ENCODE measurements at regions not wholly inside any gene's neighbourhood (a gene's known extent, or its start where the extent isn't known, plus 50 kb on each side); places are given as distances from the start of the nearest gene placed in this dataset.

DNA sequence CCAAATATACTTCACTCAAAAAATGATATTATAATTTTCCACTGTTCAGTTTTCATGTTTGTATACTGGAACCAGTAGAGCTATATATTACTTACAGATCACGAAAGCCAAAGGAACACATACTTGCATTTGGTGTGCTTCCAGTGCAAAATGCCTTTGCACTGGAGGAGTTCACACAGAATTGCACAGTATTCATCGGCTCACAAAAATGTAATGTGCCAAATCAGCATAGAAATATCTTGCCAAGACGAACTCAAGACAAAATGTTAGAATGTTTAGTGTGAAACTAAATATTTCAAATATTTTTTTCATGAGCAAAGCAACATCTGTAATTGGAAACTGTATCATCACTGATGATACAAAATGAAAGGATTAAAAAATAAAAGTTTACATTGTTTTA, 646.2 kb upstream of the SEMA3D start:
- no peak overlapping the region for H3K4me3 Mint-ChIP-seq
- no peaks in the 10 kb centered on the region for H3K27me3 Mint-ChIP-seq
- no peak overlapping the region for H3K27ac Mint-ChIP-seq
- no peaks in the 10 kb centered on the region for H3K36me3 Mint-ChIP-seq (ENCODE audit: low read depth)
- H3K4me1 Mint-ChIP-seq (ENCODE audit: low read depth), result no peaks in the 10 kb centered on the region
- H3K9me3 Mint-ChIP-seq, result no peaks in the 10 kb centered on the region
- intact Hi-C loops (cut with micrococcal nuclease), result loop anchor here (5.0 kb wide), 1 partner anchor 791 kb away; no protein-coding TSS in a partner anchor

DNA sequence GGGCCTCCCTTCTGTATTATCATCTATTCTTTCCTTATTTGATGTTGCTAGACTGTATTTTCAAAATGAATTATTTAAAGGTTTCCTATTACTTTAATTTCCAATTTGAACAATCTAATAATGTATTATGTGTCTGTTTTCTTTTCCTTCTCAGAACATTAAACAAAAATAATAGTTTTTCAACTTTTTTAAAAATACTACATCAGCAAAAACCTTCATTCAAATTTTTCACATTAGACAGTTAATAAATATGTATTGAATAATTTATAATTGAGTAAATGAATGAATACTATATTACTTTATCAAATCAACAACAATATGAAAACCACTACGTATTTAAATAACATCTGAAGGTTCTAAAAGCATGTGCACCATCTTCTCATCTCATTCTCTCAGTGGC, 644.1 kb upstream of the SEMA3D start:
- Mint-ChIP-seq H3K27ac (no peak overlapping the region), H3K27me3 (no peaks in the 10 kb centered on the region), H3K36me3 (ENCODE audit: low read depth) (no peaks in the 10 kb centered on the region), H3K4me1 (ENCODE audit: low read depth) (no peaks in the 10 kb centered on the region), H3K4me3 (no peak overlapping the region), H3K9me3 (no peaks in the 10 kb centered on the region)
- intact Hi-C loops (cut with micrococcal nuclease), result loop anchor here (5.0 kb wide), 1 partner anchor 789 kb away; no protein-coding TSS in a partner anchor

DNA sequence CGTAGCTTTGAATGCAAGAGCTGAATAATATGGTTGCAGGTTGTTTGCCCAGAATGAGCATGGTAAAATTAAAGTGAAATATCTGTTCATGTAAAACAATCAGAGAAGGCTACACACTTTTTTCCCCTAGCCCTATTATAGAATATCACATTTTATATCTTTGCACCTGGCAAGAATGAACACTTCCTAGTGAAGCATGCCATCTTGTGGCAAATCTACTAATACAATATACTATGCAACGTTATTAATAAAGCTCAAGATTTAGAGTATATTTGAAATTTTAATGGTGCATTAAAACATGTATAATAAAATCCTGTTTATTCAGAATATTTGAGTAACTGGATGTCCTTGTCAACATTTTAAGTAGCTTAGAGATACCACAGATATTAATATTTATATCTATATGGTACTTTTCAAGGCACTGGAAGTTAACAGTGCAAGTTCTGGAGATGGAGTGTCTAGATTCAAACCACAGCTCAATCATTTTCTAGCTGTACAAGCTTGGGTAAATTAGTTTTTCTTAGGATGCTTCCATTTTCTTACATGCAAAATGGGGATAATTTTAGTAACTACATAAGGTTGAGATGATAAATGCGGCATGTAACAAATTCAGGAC, 643.1 kb upstream of the SEMA3D start:
- no peak overlapping the region for H3K27ac Mint-ChIP-seq
- H3K4me3 Mint-ChIP-seq, result no peak overlapping the region
- H3K27me3 Mint-ChIP-seq, result no peaks in the 10 kb centered on the region
- H3K4me1 Mint-ChIP-seq (ENCODE audit: low read depth), result no peaks in the 10 kb centered on the region
- intact Hi-C loops (cut with micrococcal nuclease), result loop anchor here (5.0 kb wide), 2 partner anchors 788 to 798 kb away; no protein-coding TSS in a partner anchor
- no peaks in the 10 kb centered on the region for H3K36me3 Mint-ChIP-seq (ENCODE audit: low read depth)
- H3K9me3 Mint-ChIP-seq, result no peaks in the 10 kb centered on the region

DNA sequence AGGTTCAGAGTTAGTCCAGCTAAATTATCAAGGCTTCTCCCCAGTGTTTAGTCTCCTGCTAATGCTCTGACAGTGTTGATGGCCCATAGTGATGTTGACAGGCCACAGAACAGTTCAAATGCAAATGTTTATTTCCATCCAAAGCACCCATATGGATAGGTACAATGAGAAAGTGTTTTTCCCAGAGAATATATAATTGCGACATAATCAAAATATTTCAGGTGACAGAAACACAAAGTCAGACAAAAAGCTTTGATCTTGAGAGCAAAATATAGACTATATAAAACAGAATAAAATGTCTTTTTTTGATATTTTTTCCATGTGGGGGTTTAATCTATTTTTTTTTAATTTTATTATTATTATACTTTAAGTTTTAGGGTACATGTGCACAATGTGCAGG, 642.3 kb upstream of the SEMA3D start:
- Mint-ChIP-seq H3K4me3 (no peak overlapping the region), H3K27me3 (no peaks in the 10 kb centered on the region), H3K36me3 (ENCODE audit: low read depth) (no peaks in the 10 kb centered on the region), H3K9me3 (no peaks in the 10 kb centered on the region), H3K27ac (no peak overlapping the region), H3K4me1 (ENCODE audit: low read depth) (no peaks in the 10 kb centered on the region)
- intact Hi-C loops (cut with micrococcal nuclease), result loop anchor here (5.0 kb wide), 1 partner anchor 797 kb away; no protein-coding TSS in a partner anchor

DNA sequence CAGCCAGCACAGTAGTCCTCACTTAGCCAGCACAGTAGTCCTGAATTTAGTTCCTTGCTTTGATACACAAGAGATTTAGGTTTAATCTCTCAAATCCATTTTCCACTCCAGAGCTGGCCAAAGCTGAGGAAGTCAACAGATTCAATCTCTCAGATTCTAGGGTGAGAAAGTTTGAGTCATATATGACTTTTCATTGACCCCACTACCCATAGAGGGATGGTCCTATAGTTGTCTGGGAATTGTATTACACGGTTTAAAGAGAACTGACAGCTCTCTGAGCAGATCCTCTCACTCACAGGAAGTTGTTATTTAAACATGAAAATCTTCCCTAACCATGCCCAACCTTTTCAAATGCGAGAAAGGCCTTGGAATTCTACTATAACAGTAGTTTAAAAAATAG, 641.8 kb upstream of the SEMA3D start:
- Mint-ChIP-seq H3K4me3 (no peak overlapping the region), H3K27ac (no peak overlapping the region), H3K36me3 (ENCODE audit: low read depth) (no peaks in the 10 kb centered on the region), H3K27me3 (no peaks in the 10 kb centered on the region), H3K4me1 (ENCODE audit: low read depth) (no peaks in the 10 kb centered on the region), H3K9me3 (no peaks in the 10 kb centered on the region)
- intact Hi-C loops (cut with micrococcal nuclease), result loop anchor here (5.0 kb wide), 1 partner anchor 796 kb away; no protein-coding TSS in a partner anchor

DNA sequence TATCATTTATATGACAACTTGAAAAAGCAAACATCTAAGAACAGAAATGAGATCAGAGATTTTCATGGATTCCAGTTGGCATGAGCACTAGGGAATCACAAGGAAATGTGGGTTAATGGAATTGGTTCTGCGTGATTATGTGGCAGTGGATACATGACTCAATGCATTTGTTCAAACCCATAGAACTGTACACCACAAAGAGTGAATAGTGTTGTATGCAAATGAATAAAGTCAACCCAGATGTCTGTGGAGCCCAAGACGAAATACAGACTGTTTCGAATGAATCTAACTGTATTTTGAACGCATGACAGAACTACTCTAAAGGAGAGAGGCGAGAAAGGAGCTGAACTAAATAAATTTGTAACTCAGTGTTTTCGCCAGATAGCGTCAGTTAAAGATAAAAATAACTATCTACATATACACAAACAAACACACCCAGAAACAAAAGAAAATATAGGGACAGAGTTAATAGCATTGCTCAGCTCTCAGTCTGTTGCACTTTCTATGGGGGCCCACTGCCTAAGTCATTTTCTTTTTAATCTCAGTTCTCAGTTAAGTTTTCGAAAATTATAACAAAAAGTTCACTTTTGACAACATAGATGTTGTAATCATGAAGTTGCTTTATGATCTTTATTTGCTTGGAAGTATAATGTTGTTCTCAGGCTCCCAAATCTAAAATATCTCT, 636.7 kb upstream of the SEMA3D start:
- Mint-ChIP-seq H3K36me3 (ENCODE audit: low read depth) (no peaks in the 10 kb centered on the region), H3K27ac (no peak overlapping the region), H3K27me3 (no peaks in the 10 kb centered on the region), H3K9me3 (no peaks in the 10 kb centered on the region), H3K4me3 (no peak overlapping the region), H3K4me1 (ENCODE audit: low read depth) (no peaks in the 10 kb centered on the region)
- intact Hi-C loops (cut with micrococcal nuclease), result no loop called here

DNA sequence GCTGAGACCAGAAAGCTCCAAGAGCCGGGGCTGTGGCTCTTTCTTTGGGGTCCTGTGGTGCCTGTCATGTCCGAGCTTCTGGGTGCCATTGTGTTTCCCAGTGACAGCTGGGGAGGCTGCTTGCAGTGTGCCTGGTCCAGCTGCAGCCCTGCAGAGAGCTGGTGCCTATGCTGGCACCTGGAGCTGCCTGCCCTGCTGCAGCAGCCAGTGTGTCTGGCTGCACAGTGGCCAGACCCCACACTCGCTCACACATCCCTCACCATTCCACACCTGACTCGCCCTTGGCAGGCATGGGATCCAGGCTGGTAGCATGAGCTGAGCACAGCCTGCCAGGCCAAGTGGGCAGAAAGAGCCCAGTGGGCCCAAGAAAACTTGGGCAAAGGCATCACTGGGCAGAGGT, 635.1 kb upstream of the SEMA3D start:
- no peak overlapping the region for H3K27ac Mint-ChIP-seq
- H3K36me3 Mint-ChIP-seq (ENCODE audit: low read depth), result no peaks in the 10 kb centered on the region
- no peaks in the 10 kb centered on the region for H3K27me3 Mint-ChIP-seq
- H3K4me3 Mint-ChIP-seq, result no peak overlapping the region
- intact Hi-C loops (cut with micrococcal nuclease), result no loop called here
- no peaks in the 10 kb centered on the region for H3K4me1 Mint-ChIP-seq (ENCODE audit: low read depth)
- no peaks in the 10 kb centered on the region for H3K9me3 Mint-ChIP-seq

DNA sequence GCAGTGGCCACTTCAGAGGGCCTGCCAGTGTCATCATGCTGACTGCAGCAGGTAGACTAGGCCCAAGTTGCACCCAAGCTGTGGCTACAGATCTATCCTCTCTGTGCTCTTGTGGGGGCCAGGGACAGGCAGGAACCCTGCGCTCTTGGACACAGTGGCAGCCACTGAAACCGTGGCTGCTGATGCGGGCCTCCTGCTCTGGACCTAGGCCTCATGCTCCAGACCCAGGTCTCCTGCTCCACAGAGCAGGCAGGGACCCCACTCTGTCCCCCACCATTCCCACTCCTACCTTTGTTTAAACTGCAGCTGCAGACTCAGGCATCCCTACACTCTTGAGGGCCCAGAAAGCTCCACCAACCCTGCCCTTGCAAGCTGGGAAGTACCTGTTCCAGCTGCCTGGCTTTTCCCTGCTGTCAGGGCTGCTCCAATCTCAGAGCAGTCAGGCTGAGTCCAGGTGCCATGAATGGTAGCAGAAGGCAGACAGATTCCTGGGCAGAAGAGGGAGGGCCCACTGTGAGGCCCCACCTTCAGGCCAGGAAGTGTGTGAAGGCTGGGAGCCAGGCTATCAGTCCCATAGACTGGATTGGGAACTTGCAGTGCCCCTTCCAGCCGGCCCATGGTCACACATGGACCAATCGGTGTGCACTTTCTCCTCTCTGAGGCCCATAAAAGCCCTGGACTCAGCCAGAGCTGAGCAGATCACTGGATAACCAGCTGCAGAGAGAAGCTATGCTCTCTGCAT, 634.0 kb upstream of the SEMA3D start:
- intact Hi-C loops (cut with micrococcal nuclease), result no loop called here
- Mint-ChIP-seq H3K27me3 (no peaks in the 10 kb centered on the region), H3K36me3 (ENCODE audit: low read depth) (no peaks in the 10 kb centered on the region), H3K4me1 (ENCODE audit: low read depth) (no peaks in the 10 kb centered on the region), H3K4me3 (no peak overlapping the region), H3K9me3 (no peaks in the 10 kb centered on the region), H3K27ac (no peak overlapping the region)

DNA sequence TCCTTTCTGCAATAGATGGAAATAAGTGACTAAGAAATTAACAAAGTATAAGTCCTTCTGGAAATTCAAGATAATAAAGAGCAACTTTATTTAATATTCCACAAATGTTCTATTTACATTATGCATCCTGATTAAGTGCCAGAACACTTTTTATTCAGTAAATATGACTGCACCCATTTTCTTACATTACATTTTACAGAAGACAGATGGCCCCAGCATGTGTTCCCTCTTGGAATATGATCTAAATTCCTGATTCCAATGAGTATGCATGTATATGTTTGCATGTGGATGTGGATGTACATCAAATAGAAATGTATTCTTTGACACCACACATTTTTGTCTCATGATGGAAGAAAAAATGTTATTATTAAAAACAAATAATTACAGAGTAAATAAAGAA, 628.7 kb upstream of the SEMA3D start:
- Mint-ChIP-seq H3K4me1 (ENCODE audit: low read depth) (no peaks in the 10 kb centered on the region), H3K27me3 (no peaks in the 10 kb centered on the region), H3K36me3 (ENCODE audit: low read depth) (no peaks in the 10 kb centered on the region), H3K27ac (no peak overlapping the region), H3K4me3 (no peak overlapping the region), H3K9me3 (no peaks in the 10 kb centered on the region)
- intact Hi-C loops (cut with micrococcal nuclease), result no loop called here

DNA sequence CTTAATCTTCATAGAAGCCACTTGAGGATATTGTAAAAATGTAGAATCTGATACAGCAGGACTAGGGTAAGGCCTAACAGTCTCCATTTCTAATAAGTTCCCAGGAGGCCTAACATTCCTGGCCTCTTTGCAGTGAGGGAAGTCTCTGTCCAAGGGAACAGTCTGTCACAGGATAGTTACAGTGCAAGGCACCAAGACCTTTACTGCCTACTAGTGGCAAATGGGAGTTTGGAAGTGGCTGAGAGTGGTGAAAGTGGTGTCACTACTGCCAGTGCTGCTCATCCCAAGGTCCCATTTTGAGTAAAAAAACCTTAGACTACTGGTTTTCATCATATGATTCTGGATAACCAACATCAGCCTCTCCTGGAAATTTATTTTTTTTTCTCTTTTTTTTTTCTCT, 619.5 kb upstream of the SEMA3D start:
- no peaks in the 10 kb centered on the region for H3K9me3 Mint-ChIP-seq
- H3K27ac Mint-ChIP-seq, result no peak overlapping the region
- intact Hi-C loops (cut with micrococcal nuclease), result no loop called here
- H3K4me1 Mint-ChIP-seq (ENCODE audit: low read depth), result no peaks in the 10 kb centered on the region
- H3K4me3 Mint-ChIP-seq, result no peak overlapping the region
- no peaks in the 10 kb centered on the region for H3K36me3 Mint-ChIP-seq (ENCODE audit: low read depth)
- H3K27me3 Mint-ChIP-seq, result no peaks in the 10 kb centered on the region

DNA sequence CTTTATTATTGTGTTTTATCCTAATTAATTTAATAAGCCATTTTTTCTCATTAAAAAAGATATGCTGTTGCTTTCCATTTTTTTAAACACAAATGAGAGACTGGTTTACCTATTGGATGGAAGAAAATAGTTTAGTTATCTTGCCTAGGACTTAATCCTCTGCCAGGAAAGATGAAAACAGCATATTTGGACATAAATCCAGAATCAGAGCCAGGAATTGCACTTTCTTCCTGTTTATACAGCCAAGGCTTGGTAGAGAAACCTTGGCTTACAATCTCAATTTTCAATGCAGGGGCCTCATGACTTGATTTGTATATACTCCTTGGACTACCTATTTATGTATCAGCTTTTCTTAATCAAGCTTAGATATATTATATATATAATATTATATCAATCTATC, 618.8 kb upstream of the SEMA3D start:
- intact Hi-C loops (cut with micrococcal nuclease), result no loop called here

DNA sequence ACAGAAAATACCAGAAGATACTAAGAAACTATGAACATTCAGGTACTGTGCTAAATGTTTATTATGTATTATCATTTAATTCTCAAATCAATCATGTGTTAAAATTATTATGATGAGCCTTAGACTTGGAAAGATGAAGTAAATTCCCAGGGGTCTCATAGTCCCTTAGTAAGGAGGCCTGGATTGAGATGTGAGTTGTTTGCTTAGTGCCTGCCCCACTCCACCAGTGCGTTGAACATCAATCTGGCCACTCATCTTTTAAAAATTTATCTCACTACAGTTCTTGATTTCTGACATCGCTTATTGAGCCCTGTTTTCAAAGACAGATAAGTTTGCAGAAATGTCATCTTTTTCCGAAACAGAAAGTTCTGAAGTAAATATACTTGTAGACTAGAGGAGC, 618.4 kb upstream of the SEMA3D start:
- H3K27ac Mint-ChIP-seq, result no peak overlapping the region
- no peaks in the 10 kb centered on the region for H3K36me3 Mint-ChIP-seq (ENCODE audit: low read depth)
- H3K27me3 Mint-ChIP-seq, result no peaks in the 10 kb centered on the region
- intact Hi-C loops (cut with micrococcal nuclease), result no loop called here
- H3K9me3 Mint-ChIP-seq, result no peaks in the 10 kb centered on the region
- no peaks in the 10 kb centered on the region for H3K4me1 Mint-ChIP-seq (ENCODE audit: low read depth)
- no peak overlapping the region for H3K4me3 Mint-ChIP-seq

More for the DNA sequence above, 618.8 kb upstream of the SEMA3D start:
- Mint-ChIP-seq H3K27ac (no peak overlapping the region), H3K36me3 (ENCODE audit: low read depth) (no peaks in the 10 kb centered on the region), H3K27me3 (no peaks in the 10 kb centered on the region), H3K9me3 (no peaks in the 10 kb centered on the region), H3K4me1 (ENCODE audit: low read depth) (no peaks in the 10 kb centered on the region), H3K4me3 (no peak overlapping the region)

DNA sequence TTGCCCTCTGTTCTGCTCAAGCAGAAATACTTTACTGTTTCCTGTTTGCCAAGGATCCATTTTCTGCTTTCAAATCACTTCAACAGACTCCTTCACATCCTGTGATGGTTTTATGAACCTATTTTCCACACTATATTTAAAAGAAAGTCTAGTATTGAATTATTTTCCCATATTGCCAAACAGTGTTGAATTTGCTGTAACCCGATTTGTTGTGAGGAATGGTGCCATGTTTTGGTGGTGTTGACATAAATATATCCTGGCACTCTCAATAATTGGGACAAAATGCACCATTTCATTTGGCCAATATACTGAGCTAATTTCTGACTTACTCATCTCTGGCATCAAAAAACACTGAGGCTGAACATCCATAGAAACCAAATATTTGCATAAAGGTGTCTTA, 615.4 kb upstream of the SEMA3D start:
- intact Hi-C loops (cut with micrococcal nuclease), result no loop called here
- H3K4me1 Mint-ChIP-seq (ENCODE audit: low read depth), result no peaks in the 10 kb centered on the region
- no peaks in the 10 kb centered on the region for H3K36me3 Mint-ChIP-seq (ENCODE audit: low read depth)
- no peaks in the 10 kb centered on the region for H3K9me3 Mint-ChIP-seq
- H3K27me3 Mint-ChIP-seq, result no peaks in the 10 kb centered on the region
- no peak overlapping the region for H3K27ac Mint-ChIP-seq
- H3K4me3 Mint-ChIP-seq, result no peak overlapping the region

DNA sequence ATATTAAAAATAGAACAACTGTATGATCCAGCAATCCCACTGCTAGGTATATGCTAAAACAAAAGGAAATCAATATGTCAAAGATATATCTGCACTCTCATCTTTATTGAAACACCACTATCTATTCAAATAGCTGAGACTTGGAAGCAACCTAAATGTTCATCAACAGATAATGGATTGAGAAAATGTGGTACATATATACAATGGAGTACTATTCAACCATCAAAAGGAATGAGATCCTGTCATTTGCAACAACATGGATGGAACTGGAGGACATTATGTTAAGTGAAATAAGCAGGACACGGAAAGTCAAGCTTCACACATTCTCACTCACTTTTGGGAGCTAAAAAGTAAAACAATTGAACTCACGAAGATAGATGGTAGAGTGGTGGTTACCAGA, 610.1 kb upstream of the SEMA3D start:
- H3K4me3 Mint-ChIP-seq, result no peak overlapping the region
- no peaks in the 10 kb centered on the region for H3K27me3 Mint-ChIP-seq
- intact Hi-C loops (cut with micrococcal nuclease), result no loop called here
- no peak overlapping the region for H3K27ac Mint-ChIP-seq
- H3K9me3 Mint-ChIP-seq, result peaks cover 22% of the 10 kb centered on the region
- no peaks in the 10 kb centered on the region for H3K4me1 Mint-ChIP-seq (ENCODE audit: low read depth)
- H3K36me3 Mint-ChIP-seq (ENCODE audit: low read depth), result no peaks in the 10 kb centered on the region

Measured in dendritic cell treated with granulocyte-macrophage colony-stimulating factor and Interleukin-4, amounts not matched to agents 40 ng/mL and 50 ng/mL, for 4 days (primary cell).